ENCODE measurements at regions not wholly inside any gene's neighbourhood (a gene's known extent, or its start where the extent isn't known, plus 50 kb on each side); places are given as distances from the start of the nearest gene placed in this dataset.

- no peaks in the 10 kb centered on the region for H3K9me3 ChIP-seq
- no peak for ATAC-seq
- no peak for DNase-seq
- intact Hi-C loops (cut with DNase I; ENCODE audit: low total_unique reads) (no loop called here), in situ Hi-C loops (cut with MboI; ENCODE audit: low sequenced_read_pairs in 4 of 4) (no loop called here)
- TF ChIP-seq, protein P1, sequence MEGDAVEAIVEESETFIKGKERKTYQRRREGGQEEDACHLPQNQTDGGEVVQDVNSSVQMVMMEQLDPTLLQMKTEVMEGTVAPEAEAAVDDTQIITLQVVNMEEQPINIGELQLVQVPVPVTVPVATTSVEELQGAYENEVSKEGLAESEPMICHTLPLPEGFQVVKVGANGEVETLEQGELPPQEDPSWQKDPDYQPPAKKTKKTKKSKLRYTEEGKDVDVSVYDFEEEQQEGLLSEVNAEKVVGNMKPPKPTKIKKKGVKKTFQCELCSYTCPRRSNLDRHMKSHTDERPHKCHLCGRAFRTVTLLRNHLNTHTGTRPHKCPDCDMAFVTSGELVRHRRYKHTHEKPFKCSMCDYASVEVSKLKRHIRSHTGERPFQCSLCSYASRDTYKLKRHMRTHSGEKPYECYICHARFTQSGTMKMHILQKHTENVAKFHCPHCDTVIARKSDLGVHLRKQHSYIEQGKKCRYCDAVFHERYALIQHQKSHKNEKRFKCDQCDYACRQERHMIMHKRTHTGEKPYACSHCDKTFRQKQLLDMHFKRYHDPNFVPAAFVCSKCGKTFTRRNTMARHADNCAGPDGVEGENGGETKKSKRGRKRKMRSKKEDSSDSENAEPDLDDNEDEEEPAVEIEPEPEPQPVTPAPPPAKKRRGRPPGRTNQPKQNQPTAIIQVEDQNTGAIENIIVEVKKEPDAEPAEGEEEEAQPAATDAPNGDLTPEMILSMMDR (IDR thresholded peaks at IDR 0.05 in 4 of 5, conservative IDR thresholded peaks at IDR 0.05 in 1 of 5), result no peak
- TF ChIP-seq POLR2A (IDR thresholded peaks at IDR 0.05), result no peak
- H3K36me3 ChIP-seq, result no peaks in the 10 kb centered on the region
- H3K27me3 ChIP-seq, result no peaks in the 10 kb centered on the region
- no peaks in the 10 kb centered on the region for H3K4me1 ChIP-seq
- H3K4me3 ChIP-seq, result no peak overlapping the region
- no peak overlapping the region for H3K27ac ChIP-seq
These were observed 69.5 kb upstream of the TSLP start for GRCh38 chr5:111002036-111002435.

DNA sequence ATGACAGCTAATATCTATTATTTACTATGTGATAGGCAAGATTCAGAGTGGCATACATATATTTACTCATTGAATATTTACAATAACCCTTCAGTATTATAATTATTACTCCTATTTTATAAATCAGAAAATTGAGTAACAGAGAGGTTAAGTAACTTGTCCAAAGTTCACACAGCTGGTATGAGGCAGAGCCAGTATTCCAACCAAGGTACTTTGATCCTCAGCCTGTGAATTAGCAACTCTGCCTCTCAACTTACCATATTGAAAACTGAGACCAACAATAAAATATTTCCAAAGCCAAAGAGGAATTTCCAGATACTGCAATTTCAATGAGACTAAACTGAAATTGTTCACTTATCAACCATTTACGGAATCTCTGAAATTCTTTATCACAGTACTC, 67.9 kb upstream of the TSLP start:
- H3K4me1 ChIP-seq, result no peaks in the 10 kb centered on the region
- H3K4me3 ChIP-seq, result no peak overlapping the region
- intact Hi-C loops (cut with DNase I; ENCODE audit: low total_unique reads), result no loop called here
- ATAC-seq (no peak), DNase-seq (no peak)
- no peaks in the 10 kb centered on the region for H3K36me3 ChIP-seq
- no peak overlapping the region for H3K27ac ChIP-seq
- TF ChIP-seq POLR2A (IDR thresholded peaks at IDR 0.05), result no peak
- TF ChIP-seq, protein P1 (IDR thresholded peaks at IDR 0.05 in 4 of 5, conservative IDR thresholded peaks at IDR 0.05 in 1 of 5), result no peak
- no peaks in the 10 kb centered on the region for H3K9me3 ChIP-seq
- in situ Hi-C loops (cut with MboI; ENCODE audit: low sequenced_read_pairs in 4 of 4), result no loop called here
- no peaks in the 10 kb centered on the region for H3K27me3 ChIP-seq

DNA sequence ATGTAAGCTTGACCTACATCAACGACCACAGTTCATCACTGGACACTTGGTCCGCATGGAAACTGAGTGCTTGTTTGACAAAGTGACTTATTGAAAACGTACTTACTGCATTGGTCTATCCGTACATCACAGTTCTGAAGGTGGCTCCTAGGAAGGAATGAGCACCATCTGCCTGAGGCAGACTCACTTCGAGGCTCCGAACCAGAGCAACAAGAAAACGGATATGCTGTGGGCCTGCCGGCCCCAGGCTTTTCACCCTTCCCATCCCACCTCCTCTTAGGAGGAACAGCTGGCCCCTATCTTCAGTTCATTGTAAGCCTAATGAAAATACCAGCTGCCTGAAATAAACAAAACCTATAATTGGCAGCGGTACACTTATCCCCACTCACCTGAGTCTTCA, 67.2 kb upstream of the TSLP start:
- Histone ChIP-seq H3K27ac (no peak overlapping the region), H3K27me3 (no peaks in the 10 kb centered on the region), H3K4me1 (no peaks in the 10 kb centered on the region), H3K36me3 (no peaks in the 10 kb centered on the region), H3K4me3 (no peak overlapping the region), H3K9me3 (no peaks in the 10 kb centered on the region)
- intact Hi-C loops (cut with DNase I; ENCODE audit: low total_unique reads), result no loop called here
- no peak for ATAC-seq
- no peak for TF ChIP-seq POLR2A (IDR thresholded peaks at IDR 0.05)
- TF ChIP-seq, protein P1 (IDR thresholded peaks at IDR 0.05 in 4 of 5, conservative IDR thresholded peaks at IDR 0.05 in 1 of 5), result no peak
- no peak for DNase-seq
- in situ Hi-C loops (cut with MboI; ENCODE audit: low sequenced_read_pairs in 4 of 4), result no loop called here

DNA sequence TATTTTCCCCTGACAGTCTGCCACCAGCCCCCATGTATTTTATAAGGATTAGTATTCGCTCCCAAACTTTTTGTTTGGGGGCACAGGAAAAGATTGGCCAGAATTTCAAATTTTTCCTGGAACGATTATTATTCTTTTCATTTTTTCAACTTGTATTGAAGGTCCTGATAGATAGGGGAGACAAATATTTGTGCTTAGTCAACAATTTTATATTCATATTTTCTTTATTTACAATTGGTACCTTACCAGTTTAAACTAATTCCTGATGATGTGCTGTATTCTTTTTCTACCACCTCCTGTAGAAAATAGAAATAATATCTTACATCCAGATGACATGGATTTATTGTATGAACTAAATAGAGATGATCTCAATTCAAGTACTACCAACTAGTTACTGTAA, 60.7 kb upstream of the TSLP start:
- intact Hi-C loops (cut with DNase I; ENCODE audit: low total_unique reads), result no loop called here
- H3K27me3 ChIP-seq, result no peaks in the 10 kb centered on the region
- H3K9me3 ChIP-seq, result no peaks in the 10 kb centered on the region
- no peaks in the 10 kb centered on the region for H3K36me3 ChIP-seq
- H3K4me3 ChIP-seq, result no peak overlapping the region
- in situ Hi-C loops (cut with MboI; ENCODE audit: low sequenced_read_pairs in 4 of 4), result no loop called here
- TF ChIP-seq, protein P1 (IDR thresholded peaks at IDR 0.05 in 4 of 5, conservative IDR thresholded peaks at IDR 0.05 in 1 of 5), result no peak
- no peak for TF ChIP-seq POLR2A (IDR thresholded peaks at IDR 0.05)
- no peaks in the 10 kb centered on the region for H3K4me1 ChIP-seq
- no peak for DNase-seq
- H3K27ac ChIP-seq, result no peak overlapping the region
- no peak for ATAC-seq

DNA sequence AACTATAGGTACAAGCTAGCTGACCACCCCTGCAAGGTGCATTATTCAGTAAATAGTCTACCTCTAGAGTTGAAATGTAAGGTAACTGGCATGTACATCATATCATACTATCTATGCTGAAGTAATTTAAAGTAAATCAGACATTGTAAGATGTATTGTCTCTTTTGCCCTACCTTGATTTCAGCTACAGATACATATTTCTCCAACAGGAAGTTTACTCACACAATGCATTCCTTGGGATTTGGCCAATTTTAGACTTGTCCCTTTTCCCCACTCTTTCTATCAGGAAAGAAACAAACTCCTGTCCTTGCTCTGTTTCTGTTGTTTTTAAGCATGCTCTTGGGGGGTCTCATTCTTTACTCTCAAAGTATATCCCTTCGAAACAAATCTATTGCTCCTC, 58.5 kb upstream of the TSLP start:
- ATAC-seq (no peak), DNase-seq (no peak)
- H3K4me3 ChIP-seq, result no peak overlapping the region
- in situ Hi-C loops (cut with MboI; ENCODE audit: low sequenced_read_pairs in 4 of 4) (no loop called here), intact Hi-C loops (cut with DNase I; ENCODE audit: low total_unique reads) (no loop called here)
- TF ChIP-seq, protein P1 (IDR thresholded peaks at IDR 0.05 in 4 of 5, conservative IDR thresholded peaks at IDR 0.05 in 1 of 5), result no peak
- no peak for TF ChIP-seq POLR2A (IDR thresholded peaks at IDR 0.05)
- no peaks in the 10 kb centered on the region for H3K9me3 ChIP-seq
- no peaks in the 10 kb centered on the region for H3K27me3 ChIP-seq
- H3K27ac ChIP-seq, result no peak overlapping the region
- no peaks in the 10 kb centered on the region for H3K36me3 ChIP-seq
- H3K4me1 ChIP-seq, result no peaks in the 10 kb centered on the region

Measured in gastrocnemius medialis (tissue), 4 donors.